ENCODE measurements at regions not wholly inside any gene's neighbourhood (a gene's known extent, or its start where the extent isn't known, plus 50 kb on each side); places are given as distances from the start of the nearest gene placed in this dataset.

- no peak overlapping the region for H3K4me3 ChIP-seq
- ATAC-seq, result no peak
- ChIA-PET CTCF (no interaction called here), SMC1A (ENCODE audit: uncharacterized antibody, unreplicated experiment) (no interaction called here), RAD21 (ENCODE audit: unreplicated experiment) (no interaction called here), POLR2A (no interaction called here)
- DNase-seq (ENCODE audit: low read depth, low spot score), result no peak
- H3K79me2 ChIP-seq (ENCODE audit: control insufficient read depth, insufficient read depth, low read length), result no peaks in the 10 kb centered on the region
- H3K4me1 ChIP-seq (ENCODE audit: control insufficient read depth, insufficient read depth, low read length), result no peaks in the 10 kb centered on the region
- FAIRE-seq, result no peak
- no peaks in the 10 kb centered on the region for H3K27me3 ChIP-seq (replicated peaks in 1 of 2; ENCODE audit: control insufficient read depth in 2 of 2, insufficient read depth in 2 of 2, low read length in 1 of 2)
- BruUV-seq (replicated peaks), result no TSS peak
- in situ Hi-C loops (cut with MboI) (no loop called here), intact Hi-C loops (cut with micrococcal nuclease; ENCODE audit: unreplicated experiment) (no loop called here)
- H3K9ac ChIP-seq (ENCODE audit: control insufficient read depth, insufficient read depth, low read length), result no peak overlapping the region
- no peaks in the 10 kb centered on the region for H3K36me3 ChIP-seq (ENCODE audit: control insufficient read depth in 2 of 2, insufficient read depth in 2 of 2, low read length in 1 of 2)
- H3K4me2 ChIP-seq (ENCODE audit: control insufficient read depth, insufficient read depth), result no peak overlapping the region
- H4K20me1 ChIP-seq (ENCODE audit: control insufficient read depth, insufficient read depth), result no peaks in the 10 kb centered on the region
- no peak overlapping the region for H2AFZ ChIP-seq (ENCODE audit: control insufficient read depth, low read depth, low read length)
- TF ChIP-seq RBBP5 (conservative IDR thresholded peaks at IDR 0.05), result no peak
- TF ChIP-seq MLLT1 (IDR thresholded peaks at IDR 0.05), result no peak
- TF ChIP-seq SMC3 (IDR thresholded peaks at IDR 0.05; ENCODE audit: borderline replicate concordance, low read length), result no peak
- no peak for TF ChIP-seq PBX3 (IDR thresholded peaks at IDR 0.05; ENCODE audit: insufficient replicate concordance, low read depth, low read length)
- no peak for TF ChIP-seq DPF2 (IDR thresholded peaks at IDR 0.05)
- TF ChIP-seq E4F1 (IDR thresholded peaks at IDR 0.05; ENCODE audit: borderline replicate concordance, partially characterized antibody), result no peak
- no peak for TF ChIP-seq ZBTB33 (IDR thresholded peaks at IDR 0.05)
- TF ChIP-seq CBFB (IDR thresholded peaks at IDR 0.05; ENCODE audit: low read depth), result no peak
- no peak for TF ChIP-seq SUZ12 (IDR thresholded peaks at IDR 0.05; ENCODE audit: unreplicated experiment)
- 0% methylated on average over 2 of the region's 2 CpGs for WGBS (ENCODE audit: insufficient coverage, insufficient replicate concordance, low lambda C conversion rate, missing lambda C conversion rate)
- no peaks in the 10 kb centered on the region for H3K9me3 ChIP-seq (replicated peaks; ENCODE audit: control insufficient read depth, insufficient read depth, low read length)
- H3K27ac ChIP-seq (ENCODE audit: control insufficient read depth, insufficient read depth), result no peak overlapping the region
Measured at GRCh38 chr1:5105744-5106143, 451.3 kb downstream of the AJAP1 start.
